Breast epithelium (tissue), 3 donors: ENCODE measurements at regions not wholly inside any gene's neighbourhood (a gene's known extent, or its start where the extent isn't known, plus 50 kb on each side); places are given as distances from the start of the nearest gene placed in this dataset.

Experiments used
- CTCF ChIP-seq, 3 donors: fragments of 450-650 bp; IDR thresholded peaks; one replicate each; pipeline ENCODE4 v1.5.1; 2016 to 2017; ENCODE audit warnings: antibody characterized with exemption in 3 of 3, mild to moderate bottlenecking in 3 of 3, moderate library complexity in 3 of 3
- POLR2AphosphoS5 ChIP-seq, 3 donors: sonication (generic); formaldehyde crosslinking; IDR thresholded peaks; one replicate each; pipeline ENCODE4 v1.6.1; 2017; ENCODE audit warnings: antibody characterized with exemption in 3 of 3

GRCh38 chr2:215207791-215208367 is 69.5 kb upstream of the ABCA12 start:
- TF ChIP-seq CTCF (IDR thresholded peaks at IDR 0.05) (no peak), POLR2AphosphoS5 (IDR thresholded peaks at IDR 0.05) (no peak)
